ENCODE measurements at regions not wholly inside any gene's neighbourhood (a gene's known extent, or its start where the extent isn't known, plus 50 kb on each side); places are given as distances from the start of the nearest gene placed in this dataset.

GRCh38 chr3:189563853-189564563 lies 67.2 kb upstream of the TP63 start:
- TF ChIP-seq RAD21 (IDR thresholded peaks at IDR 0.05; ENCODE audit: low read depth), result no peak
- no peak for TF ChIP-seq MAX (IDR thresholded peaks at IDR 0.05)
- TF ChIP-seq FOXM1 (IDR thresholded peaks at IDR 0.05; ENCODE audit: borderline replicate concordance, low read depth), result no peak
- TF ChIP-seq EGR1 (IDR thresholded peaks at IDR 0.05), result no peak
- TF ChIP-seq USF1 (IDR thresholded peaks at IDR 0.05), result no peak
- no peak for TF ChIP-seq CREB1 (IDR thresholded peaks at IDR 0.05; ENCODE audit: low read depth)
- TF ChIP-seq CEBPB (IDR thresholded peaks at IDR 0.05), result no peak
- no peak for TF ChIP-seq TCF12 (IDR thresholded peaks at IDR 0.05; ENCODE audit: low read depth)
- no peak for TF ChIP-seq ZBTB7A (IDR thresholded peaks at IDR 0.05; ENCODE audit: low read depth)
- TF ChIP-seq TAF1 (IDR thresholded peaks at IDR 0.05; ENCODE audit: low read depth), result no peak
- TF ChIP-seq NFIC (IDR thresholded peaks at IDR 0.05), result no peak
- no peak for TF ChIP-seq YY1 (IDR thresholded peaks at IDR 0.05; ENCODE audit: low read depth)

GRCh38 chr3:189566550-189567130 lies 64.5 kb upstream of the TP63 start:
- TF ChIP-seq TEAD4 (IDR thresholded peaks at IDR 0.05), result no peak
- TF ChIP-seq RAD21 (IDR thresholded peaks at IDR 0.05; ENCODE audit: low read depth), result no peak
- TF ChIP-seq TAF1 (IDR thresholded peaks at IDR 0.05; ENCODE audit: low read depth), result no peak
- TF ChIP-seq CREB1 (IDR thresholded peaks at IDR 0.05; ENCODE audit: low read depth), result no peak
- TF ChIP-seq REST (IDR thresholded peaks at IDR 0.05; ENCODE audit: low read depth), result no peak
- TF ChIP-seq CEBPB (IDR thresholded peaks at IDR 0.05), result no peak
- TF ChIP-seq USF1 (IDR thresholded peaks at IDR 0.05), result no peak
- TF ChIP-seq NFIC (IDR thresholded peaks at IDR 0.05), result no peak
- TF ChIP-seq EGR1 (IDR thresholded peaks at IDR 0.05), result no peak

GRCh38 chr3:189567322-189567721 lies 63.9 kb upstream of the TP63 start:
- TF ChIP-seq EGR1 (IDR thresholded peaks at IDR 0.05) (no peak), EP300 (IDR thresholded peaks at IDR 0.05; ENCODE audit: borderline replicate concordance) (no peak), CEBPB (IDR thresholded peaks at IDR 0.05) (no peak), NFIC (IDR thresholded peaks at IDR 0.05) (no peak), ZBTB7A (IDR thresholded peaks at IDR 0.05; ENCODE audit: low read depth) (no peak), CREB1 (IDR thresholded peaks at IDR 0.05; ENCODE audit: low read depth) (no peak), TAF1 (IDR thresholded peaks at IDR 0.05; ENCODE audit: low read depth) (no peak), TCF12 (IDR thresholded peaks at IDR 0.05; ENCODE audit: low read depth) (no peak)

- no peak for TF ChIP-seq TCF12 (IDR thresholded peaks at IDR 0.05; ENCODE audit: low read depth)
- TF ChIP-seq RAD21 (IDR thresholded peaks at IDR 0.05; ENCODE audit: low read depth), result no peak
- no peak for TF ChIP-seq EP300 (IDR thresholded peaks at IDR 0.05; ENCODE audit: borderline replicate concordance)
- TF ChIP-seq EGR1 (IDR thresholded peaks at IDR 0.05), result no peak
- TF ChIP-seq FOXM1 (IDR thresholded peaks at IDR 0.05; ENCODE audit: borderline replicate concordance, low read depth), result no peak
- TF ChIP-seq ZBTB7A (IDR thresholded peaks at IDR 0.05; ENCODE audit: low read depth), result no peak
- TF ChIP-seq MAX (IDR thresholded peaks at IDR 0.05), result no peak
- no peak for TF ChIP-seq TAF1 (IDR thresholded peaks at IDR 0.05; ENCODE audit: low read depth)
- no peak for TF ChIP-seq REST (IDR thresholded peaks at IDR 0.05; ENCODE audit: low read depth)
- no peak for TF ChIP-seq USF1 (IDR thresholded peaks at IDR 0.05)
- TF ChIP-seq YY1 (IDR thresholded peaks at IDR 0.05; ENCODE audit: low read depth), result no peak
- no peak for TF ChIP-seq TEAD4 (IDR thresholded peaks at IDR 0.05)
Measured at GRCh38 chr3:189567766-189568420, 63.3 kb upstream of the TP63 start.

GRCh38 chr3:189568961-189569360 lies 62.2 kb upstream of the TP63 start:
- TF ChIP-seq CREB1 (IDR thresholded peaks at IDR 0.05; ENCODE audit: low read depth) (no peak), EP300 (IDR thresholded peaks at IDR 0.05; ENCODE audit: borderline replicate concordance) (no peak), NFIC (IDR thresholded peaks at IDR 0.05) (no peak), RAD21 (IDR thresholded peaks at IDR 0.05; ENCODE audit: low read depth) (no peak)

Data from Ishikawa (cell line).